ENCODE measurements at regions not wholly inside any gene's neighbourhood (a gene's known extent, or its start where the extent isn't known, plus 50 kb on each side); places are given as distances from the start of the nearest gene placed in this dataset.

DNA sequence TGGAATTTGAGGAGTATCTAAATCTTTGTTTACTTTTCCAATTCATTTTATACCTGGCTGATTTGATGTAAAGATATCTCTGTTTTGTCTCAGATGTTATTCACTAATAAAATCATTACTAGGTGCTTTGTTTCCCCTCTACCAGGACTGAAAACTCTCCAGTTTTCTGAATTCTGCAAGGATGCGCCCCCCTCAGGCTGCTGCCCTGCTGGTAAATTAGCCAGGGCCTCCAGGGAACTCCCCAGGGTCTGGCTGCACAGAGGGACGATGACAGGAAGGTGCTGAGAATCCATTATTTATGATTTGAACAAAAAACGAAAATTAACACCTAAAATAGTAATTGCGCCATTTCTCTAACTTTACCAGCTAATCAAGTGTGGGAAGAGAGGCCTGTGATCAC, 541.2 kb upstream of the POU3F3 start:
- TF ChIP-seq GATA2 (IDR thresholded peaks at IDR 0.05; ENCODE audit: low read depth, low read length): no peak
- TF ChIP-seq GATA3 (IDR thresholded peaks at IDR 0.05; ENCODE audit: low read depth, low read length): no peak
